ENCODE measurements at regions not wholly inside any gene's neighbourhood (a gene's known extent, or its start where the extent isn't known, plus 50 kb on each side); places are given as distances from the start of the nearest gene placed in this dataset.

DNA sequence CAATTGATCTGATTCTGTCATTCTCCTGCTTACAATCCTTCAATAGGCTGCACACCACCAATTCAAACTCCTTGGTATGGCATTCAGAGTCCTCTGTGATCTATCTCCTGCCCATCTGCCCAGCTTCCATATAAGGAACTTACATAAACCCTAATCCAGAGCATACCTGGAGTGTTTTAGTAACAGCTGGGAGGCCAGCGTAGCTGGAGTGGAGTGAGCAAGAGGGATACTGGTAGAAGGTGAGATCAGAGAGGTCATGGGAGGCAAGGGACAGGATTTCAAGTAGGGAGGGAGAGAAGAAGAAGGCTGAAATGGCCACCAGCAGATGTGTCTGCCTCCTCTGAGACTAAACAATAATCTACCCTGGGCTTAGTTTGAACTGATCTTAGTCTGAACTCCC is 288.5 kb downstream of the MEF2C start:
- TF ChIP-seq, protein P1, sequence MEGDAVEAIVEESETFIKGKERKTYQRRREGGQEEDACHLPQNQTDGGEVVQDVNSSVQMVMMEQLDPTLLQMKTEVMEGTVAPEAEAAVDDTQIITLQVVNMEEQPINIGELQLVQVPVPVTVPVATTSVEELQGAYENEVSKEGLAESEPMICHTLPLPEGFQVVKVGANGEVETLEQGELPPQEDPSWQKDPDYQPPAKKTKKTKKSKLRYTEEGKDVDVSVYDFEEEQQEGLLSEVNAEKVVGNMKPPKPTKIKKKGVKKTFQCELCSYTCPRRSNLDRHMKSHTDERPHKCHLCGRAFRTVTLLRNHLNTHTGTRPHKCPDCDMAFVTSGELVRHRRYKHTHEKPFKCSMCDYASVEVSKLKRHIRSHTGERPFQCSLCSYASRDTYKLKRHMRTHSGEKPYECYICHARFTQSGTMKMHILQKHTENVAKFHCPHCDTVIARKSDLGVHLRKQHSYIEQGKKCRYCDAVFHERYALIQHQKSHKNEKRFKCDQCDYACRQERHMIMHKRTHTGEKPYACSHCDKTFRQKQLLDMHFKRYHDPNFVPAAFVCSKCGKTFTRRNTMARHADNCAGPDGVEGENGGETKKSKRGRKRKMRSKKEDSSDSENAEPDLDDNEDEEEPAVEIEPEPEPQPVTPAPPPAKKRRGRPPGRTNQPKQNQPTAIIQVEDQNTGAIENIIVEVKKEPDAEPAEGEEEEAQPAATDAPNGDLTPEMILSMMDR (conservative IDR thresholded peaks at IDR 0.05; ENCODE audit: low read depth, low read length) = no peak
- TF ChIP-seq BHLHE40 (IDR thresholded peaks at IDR 0.05; ENCODE audit: low read depth, low read length) (no peak), CEBPB (IDR thresholded peaks at IDR 0.05; ENCODE audit: low read depth, low read length) (no peak), POLR2A (IDR thresholded peaks at IDR 0.05; ENCODE audit: low read depth, low read length) (no peak), CHD1 (IDR thresholded peaks at IDR 0.05; ENCODE audit: low read depth, low read length) (no peak), RFX5 (IDR thresholded peaks at IDR 0.05; ENCODE audit: low read depth, low read length) (no peak)
- TF ChIP-seq, protein P2, sequence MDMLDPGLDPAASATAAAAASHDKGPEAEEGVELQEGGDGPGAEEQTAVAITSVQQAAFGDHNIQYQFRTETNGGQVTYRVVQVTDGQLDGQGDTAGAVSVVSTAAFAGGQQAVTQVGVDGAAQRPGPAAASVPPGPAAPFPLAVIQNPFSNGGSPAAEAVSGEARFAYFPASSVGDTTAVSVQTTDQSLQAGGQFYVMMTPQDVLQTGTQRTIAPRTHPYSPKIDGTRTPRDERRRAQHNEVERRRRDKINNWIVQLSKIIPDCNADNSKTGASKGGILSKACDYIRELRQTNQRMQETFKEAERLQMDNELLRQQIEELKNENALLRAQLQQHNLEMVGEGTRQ (IDR thresholded peaks at IDR 0.05; ENCODE audit: low read depth, low read length) = no peak

All from IMR-90 (cell line).